HG02973 (cell line): ENCODE measurements at regions not wholly inside any gene's neighbourhood (a gene's known extent, or its start where the extent isn't known, plus 50 kb on each side); places are given as distances from the start of the nearest gene placed in this dataset.

Source experiments
- ATAC-seq: cut with Tn5 transposase; IDR thresholded peaks from one replicate; pipeline ENCODE4 v1.9.1; 2021; ENCODE audit warnings: moderate library complexity; ENCODE audit not compliant: unreplicated experiment

DNA sequence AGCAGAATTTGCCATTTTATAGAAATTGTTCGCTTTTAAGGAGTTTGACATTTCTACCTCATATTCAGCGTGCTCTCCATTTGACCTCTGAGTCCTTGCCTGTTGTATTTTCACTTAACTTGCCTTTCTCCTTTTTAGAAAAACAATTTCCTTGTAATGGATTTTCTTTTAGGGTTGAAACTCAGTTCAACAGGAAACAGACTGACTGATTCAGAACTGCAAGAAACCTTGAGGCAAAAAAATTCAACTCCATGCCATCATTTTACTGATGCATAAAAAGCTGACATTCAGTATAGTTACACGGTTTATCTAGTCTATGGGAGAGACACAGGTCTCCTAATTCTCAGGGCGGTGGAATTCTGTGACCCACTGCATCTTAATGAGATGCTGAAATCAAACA lies 59.8 kb downstream of the MRPS30 start:
- no peak for ATAC-seq

DNA sequence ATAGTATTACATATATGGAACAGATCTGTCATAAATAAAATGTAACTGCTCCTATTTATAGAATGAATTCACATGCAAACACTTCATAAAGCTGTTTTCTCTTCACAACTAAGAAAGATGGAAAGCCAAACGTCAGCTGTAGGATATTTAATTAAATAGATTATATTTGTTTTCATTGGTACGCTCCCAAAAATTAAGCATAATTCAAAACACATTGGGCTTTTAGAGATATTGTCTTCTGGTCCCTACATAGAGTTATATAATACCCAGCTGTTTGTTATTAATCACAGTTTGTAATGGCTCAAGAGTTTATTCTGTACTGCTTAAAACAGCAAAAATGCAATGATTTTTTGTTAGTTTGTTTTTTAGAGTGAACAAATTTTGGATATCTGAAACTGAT lies 61.2 kb downstream of the MRPS30 start:
- no peak for ATAC-seq

DNA sequence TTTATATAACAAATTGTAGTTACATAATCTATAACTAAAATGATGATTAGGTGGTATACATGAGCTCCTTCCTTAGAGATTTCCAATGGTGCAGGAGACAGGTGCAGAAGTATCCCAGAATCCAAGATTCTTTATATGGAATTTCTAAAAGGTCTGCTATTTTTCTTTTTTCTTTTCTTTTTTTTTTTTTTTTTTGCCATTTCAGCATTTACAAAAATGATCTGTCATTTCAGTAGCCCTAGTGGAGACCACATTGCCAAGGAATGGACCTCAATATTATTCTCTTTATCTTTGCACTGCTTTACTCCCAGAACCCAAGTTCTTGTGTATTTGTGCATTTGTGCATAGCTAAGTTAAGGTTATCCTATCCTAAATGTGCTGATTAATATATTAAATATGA lies 61.7 kb downstream of the MRPS30 start:
- ATAC-seq, result no peak

DNA sequence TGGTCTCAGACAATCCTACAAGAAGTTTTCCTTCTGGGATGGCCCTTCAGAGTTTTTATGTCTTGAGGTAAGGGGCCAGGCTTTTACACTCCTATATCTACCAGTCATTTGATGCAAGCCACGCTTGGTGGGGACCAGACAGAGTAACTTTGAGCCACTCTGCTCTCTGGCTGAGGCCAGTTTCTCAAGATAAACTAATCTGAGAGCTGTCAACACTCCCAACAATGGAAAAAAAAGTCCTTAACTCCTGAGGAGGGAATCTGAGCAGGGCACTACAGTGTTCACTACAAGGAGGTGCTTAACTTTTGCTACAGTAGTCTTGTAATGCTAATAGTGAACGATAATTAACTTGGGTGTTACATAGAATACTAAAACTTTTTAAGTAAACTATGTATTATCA lies 62.7 kb downstream of the MRPS30 start:
- no peak for ATAC-seq

DNA sequence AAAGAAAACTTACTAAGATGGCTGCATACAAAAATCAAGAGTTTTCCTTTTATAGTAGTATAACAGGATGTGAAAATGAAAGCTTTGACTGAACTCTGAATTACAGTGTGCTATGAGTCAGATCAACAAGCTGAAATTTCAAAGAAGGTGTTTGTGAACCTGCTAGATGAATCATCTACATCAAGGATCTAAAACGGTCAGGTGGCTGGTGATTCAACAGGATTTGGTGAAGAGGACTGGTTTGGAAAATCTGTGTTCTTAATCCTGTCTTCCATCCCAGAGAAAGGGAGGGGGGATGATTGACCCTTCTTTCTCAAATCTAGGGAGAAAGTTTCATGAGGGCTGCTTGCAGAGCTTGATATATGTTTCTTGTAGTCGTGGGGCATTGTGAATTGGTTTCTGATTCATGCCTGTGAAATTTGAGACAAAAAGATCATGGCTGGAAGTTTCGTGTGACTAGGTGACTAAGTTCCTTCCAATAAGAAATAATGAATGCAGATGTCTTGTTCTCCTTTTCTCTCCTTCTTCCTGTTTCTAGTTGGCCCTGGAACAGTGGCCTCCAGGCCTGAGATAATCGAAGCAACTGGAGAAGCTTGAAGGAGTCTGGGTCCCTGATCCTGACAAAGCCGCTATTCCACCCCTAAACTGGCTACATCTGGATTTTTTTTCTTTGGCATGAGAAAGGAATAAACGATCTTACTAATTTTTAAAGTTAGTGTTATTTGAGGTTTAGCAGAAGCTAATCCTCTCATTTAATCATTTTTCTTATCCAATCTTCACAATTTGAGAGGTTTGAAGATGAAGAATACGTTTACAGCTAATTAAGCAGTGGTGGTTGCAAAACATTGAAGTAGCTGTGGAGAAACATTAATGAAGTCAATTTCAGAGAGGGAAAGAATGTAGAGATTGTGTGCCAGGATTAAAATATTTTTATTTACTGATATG lies 67.2 kb downstream of the MRPS30 start:
- peak; percentile 100 for ATAC-seq

DNA sequence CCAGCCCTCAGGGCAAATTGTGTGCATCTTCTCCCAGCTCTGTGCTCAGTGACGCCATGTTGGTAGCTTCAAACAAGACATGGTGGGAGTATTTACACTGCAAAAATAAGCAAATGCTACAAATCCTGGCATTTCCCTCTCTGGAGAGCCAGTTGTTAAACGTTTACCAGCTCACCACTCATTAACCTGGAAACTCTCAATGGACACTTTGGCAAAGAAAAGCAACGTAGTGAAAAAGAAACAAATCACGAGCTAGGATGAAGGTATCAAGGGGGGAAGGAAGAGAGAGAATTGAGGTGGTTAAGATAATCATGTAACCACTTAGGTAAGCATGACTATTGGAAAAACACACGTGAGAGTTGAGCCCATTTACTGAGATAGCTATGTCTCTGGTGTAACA lies 72.5 kb downstream of the MRPS30 start:
- no peak for ATAC-seq

DNA sequence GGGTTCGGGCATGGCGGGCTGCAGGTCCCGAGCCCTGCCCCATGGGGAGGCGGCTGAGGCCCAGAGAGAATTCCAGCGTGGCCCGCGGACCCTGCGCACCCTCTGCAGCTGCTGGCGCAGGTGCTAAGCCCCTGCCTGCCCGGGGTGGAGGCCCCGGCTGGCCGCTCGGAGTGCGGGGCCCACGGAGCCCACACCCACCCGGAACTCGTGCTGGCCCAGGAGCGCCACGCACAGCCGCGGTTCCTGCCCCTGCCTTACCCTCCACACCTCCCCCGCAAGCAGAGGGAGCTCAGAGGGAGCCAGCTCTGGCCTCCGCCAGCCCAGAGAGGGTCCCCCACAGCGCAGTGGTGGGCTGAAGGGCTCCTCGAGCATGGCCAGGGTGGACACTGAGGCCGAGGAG lies 75.3 kb downstream of the MRPS30 start:
- ATAC-seq, result no peak

DNA sequence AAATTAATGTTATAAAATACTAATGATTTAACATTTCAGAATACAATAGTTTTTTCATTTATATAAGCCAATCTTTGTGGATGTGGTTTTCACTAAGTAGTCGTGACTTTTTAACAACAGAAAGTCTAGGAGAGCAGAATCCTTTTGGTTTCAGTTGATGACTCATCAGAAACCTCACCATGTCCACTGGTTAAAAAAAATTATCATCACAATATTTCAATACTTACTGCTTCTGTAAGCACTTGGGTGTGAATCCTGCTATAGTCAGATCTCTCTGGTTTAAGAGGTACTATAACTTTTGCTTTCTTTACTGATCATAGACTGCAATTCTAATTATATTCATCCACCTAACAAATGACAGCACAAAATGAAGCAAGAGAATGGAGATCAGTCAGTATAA lies 77.2 kb downstream of the MRPS30 start:
- peak; percentile 91 for ATAC-seq

DNA sequence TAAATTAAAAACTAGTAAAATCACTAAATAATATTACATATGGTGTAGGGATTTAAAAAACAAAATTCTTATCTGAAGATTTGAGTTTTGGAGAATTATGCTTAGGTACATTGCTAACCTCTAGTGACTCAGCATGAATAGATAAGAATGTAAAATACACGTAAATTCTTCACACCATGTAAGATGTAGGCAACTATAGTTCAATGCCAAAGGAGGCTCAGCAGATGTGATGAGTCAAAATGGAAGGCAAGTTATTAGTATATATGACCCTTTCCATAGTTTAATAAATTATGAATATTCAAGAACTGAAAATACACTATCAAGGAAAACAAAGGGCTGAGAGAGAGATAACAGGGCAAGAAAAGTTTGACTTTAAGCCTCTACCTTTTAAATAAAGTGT lies 79.0 kb downstream of the MRPS30 start:
- ATAC-seq, result peak; percentile 54

DNA sequence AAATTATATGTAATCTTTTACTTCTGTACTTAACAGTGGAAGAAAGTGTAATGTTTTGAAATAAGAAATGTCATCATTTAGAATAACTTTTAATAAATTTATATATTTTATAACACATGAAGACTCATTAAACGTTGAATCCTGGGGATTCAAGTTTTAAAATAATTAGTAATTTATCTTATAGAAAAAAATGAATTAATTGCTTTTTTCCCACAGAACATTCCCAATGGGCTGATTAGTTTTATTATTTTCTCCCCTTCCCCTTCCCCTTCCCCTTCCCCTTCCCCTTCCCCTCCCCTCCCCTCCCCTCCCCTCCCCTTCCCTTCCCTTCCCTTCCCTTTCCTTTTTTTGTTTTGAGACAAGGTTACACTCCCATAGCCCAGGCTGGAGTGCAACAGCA lies 79.7 kb downstream of the MRPS30 start:
- no peak for ATAC-seq

DNA sequence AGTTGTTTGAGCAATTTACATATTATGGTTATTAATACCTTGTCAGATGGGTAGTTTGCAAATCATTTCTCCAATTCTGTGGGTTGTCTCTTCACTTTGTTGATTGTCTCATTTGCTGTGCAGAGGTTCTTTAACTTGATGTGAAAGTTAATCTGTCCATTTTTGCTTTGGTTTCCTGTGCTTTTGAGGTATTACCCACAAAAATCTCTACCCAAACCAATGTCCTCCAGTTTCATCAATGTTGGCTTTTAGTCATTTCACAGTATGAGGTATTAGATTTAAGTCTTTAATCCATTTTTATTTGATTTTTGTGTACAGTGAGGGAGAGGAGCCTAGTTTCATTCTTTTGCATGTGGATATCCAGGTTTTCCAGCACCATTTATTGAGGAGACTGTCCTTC lies 82.4 kb downstream of the MRPS30 start:
- no peak for ATAC-seq

DNA sequence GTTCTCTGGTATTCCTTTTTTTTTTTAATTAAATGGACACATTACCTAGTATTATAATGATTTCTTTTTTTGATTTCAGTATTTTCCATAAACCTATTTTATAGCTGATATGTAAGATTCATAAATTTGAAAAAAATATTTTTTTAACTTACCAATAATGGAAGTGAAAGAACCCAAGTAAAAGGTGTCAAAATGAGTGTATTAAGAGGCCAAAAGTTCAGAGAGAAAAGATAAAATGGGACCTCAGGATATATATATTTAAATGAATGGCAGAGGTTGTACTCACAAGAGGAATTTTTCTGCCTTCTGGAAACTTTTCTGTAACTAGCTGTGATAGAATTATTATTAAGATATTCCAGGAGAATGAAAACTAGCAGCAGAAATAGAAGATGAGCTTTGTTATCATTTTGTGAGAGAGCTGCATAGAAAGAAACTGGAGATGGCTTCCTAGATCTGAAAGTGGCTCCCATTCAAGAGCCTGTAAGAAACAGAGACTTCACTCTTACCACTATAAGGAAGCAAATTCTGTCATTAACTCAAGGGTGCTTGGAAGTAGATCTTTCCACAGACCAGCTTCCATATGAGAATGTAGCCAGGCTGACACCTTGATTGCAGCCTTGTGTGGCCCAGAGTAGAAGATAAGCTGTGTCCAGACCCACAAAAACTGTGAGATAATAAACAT lies 91.7 kb downstream of the MRPS30 start:
- ATAC-seq, result peak; percentile 56

DNA sequence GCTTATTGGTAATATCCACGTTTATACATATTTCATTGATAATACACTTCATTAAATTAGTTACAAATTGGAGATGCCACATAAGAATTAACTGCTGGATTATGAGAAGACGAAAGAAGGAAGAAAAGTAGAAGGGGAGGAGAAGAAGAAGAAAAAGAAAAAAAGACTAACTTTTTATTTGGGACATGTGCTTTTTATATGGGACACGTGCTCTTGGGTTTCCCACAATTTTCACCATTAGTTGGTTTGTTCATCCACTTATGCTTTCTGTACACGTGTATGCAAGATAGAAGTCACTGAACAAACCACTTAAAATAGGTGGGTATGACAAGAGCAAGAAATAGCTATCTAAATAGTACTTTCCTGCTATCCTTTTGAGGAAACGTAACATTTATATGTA lies 98.6 kb downstream of the MRPS30 start:
- no peak for ATAC-seq

DNA sequence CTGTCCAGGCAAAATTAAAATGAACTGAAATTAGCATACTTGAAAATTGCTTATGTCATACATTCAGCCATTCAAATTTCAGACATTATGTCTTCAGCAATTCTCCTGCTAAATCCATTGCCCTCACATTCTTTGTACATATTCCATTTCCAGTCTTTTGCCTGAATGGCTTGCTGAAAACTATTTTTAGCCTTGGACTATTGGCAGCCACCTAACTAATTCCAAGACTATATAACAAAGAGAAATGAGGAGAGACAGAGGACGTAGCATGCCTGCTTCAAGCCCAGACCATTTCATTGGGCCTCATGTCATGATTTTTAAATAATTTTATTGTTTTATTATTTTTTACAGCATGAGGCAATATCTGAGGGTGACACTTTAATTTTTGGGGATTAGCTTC lies 100.3 kb downstream of the MRPS30 start:
- no peak for ATAC-seq

DNA sequence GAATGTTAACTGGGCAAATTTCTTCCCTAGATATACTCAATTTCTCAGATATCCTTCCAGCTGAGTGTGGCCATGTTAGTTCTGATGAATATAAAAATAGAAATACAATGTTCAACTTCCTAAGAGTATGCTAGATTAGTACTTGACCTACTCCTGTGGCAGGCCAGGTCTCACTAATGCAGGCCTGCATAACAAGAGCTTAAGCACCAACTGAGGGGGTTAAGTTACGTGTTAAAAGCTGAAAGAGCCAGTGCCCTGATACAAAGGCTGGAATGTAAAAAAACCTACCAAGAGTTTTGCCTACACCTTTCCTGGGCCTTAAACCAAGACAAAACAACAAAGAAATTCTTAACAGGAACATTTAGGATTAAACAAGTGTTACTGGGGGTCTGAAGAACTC lies 102.8 kb downstream of the MRPS30 start:
- no peak for ATAC-seq

DNA sequence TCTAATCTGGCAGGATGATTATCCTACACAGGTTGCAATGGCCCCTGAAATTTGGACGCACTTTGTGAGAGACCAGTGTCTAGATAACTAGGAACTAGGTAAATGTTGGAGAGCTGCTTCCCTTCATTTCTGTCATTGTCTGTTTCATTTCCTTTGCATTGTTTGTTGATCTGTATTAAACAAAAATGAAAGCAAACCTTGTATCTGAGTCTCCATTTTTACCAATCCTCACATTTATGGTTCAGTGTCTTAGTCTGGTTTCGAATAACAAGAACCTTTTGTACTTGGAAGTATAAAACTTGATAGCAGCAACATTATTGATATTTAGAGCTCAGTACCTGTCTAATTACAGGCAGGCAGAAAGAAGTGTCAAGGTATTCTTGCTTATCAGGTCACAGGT lies 105.5 kb downstream of the MRPS30 start:
- no peak for ATAC-seq

DNA sequence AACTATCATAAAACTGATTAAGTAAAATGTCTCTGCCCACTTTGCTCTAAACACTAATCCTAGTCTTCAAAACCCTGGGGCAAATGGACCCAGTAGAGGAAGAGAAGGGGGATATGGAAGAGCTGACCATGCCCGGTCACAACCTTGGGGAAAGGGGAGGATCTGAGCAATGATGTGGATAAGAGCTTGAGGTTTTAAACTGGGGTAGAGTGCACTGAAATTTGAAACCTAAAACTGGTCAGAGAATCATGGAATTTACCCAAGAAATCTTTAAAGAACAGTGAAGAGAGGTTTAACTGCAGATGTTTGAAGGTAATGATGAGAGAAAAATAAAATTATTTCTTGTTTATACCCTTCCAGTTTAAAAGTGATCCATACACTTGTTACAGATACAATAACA lies 110.8 kb downstream of the MRPS30 start:
- ATAC-seq, result no peak

DNA sequence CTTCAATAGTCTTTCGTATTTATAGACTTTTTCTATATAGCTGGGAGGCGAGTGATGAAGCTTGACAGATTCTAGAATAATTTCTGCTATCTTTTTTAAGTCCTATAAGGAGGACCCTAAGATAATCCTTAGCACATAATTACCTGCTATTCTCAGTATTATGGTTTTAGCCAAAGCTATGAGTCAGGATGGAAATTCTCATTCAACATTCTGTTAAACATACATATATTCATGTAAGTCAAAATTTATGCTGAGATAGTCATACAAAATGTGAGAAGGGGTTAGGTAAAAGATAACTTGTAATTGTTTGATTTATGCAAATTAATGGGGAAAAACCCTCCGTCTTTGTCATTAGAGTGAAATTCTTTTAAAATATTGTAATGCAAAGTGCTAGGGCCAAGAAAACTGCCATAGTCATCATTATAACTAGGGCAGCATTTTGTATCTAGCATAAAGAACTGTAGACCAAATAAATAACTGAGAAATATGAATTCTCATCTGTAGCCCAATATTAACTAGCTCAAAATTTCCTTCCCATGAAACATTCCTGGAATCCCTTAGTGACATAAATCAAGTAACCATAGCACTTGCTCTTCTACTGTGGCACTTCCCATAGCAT lies 118.5 kb downstream of the MRPS30 start:
- no peak for ATAC-seq

DNA sequence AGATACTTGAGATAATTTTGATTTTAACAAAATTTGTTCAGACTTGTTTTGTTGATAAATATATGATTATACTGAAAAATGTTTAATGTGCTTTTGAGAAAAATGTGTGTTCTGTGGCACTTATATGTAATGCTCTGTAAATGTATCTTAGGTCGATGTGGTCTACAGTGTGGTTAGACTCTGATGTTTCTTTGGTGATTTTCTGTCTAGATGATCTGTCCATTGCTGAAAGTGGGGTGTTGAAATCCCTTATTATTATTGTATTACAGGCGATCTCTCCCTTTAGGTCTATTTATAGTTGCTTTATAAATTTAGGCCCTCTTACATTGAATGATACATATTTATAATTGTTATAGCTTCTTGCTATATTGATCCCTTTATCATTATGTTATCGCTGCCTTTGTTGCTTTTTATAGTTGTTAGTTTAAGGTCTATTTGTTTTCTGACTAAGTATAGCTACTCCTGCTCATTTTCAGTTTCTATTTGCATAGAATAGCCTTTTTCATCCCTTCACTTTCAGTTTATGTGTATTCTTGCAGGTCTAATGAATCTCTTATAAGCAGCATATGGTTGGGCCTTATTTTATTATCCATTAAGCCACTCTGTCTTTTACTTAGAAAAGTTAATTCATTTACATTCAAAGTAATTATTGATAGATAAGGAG lies 124.3 kb downstream of the MRPS30 start:
- ATAC-seq, result peak; percentile 96

DNA sequence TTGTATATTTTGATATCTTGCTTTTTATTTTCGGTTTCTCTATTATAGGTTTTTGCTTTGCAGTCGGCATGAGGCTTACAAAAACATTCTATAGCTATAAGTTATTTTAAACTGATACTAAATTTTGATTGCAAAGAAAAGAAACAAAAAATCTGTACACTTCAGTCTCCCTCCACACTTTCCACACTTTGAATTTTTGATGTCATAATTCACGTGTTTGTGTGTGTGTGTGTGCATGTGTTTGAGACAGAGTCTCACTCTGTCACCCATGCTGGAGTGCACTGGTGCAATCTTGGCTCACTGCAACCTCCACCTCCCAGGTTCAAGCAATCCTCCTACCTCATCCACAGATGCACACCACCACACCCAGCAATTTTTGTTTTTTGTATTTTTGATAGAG lies 124.9 kb downstream of the MRPS30 start:
- peak; percentile 23 for ATAC-seq

DNA sequence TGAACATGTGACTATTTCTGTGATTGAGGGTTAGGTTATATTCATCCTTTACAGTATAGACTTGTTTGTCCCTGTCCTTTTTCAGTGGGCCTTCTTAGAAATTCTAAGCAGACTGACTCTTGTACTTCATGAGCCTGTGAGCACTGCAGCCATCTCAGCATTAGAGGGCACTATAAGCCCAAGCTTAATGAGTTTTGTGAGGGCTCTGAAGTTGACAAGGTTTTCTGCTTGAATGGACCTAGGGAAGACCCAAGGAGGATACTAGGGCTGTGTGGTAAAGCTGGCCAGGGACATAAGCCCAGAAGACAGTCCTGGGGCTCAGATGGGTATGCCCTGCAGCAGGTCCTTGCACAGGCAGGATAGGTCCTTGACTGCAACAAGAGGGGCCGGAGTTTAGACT lies 126.5 kb downstream of the MRPS30 start:
- no peak for ATAC-seq
